A673 (cell line): ENCODE measurements at regions not wholly inside any gene's neighbourhood (a gene's known extent, or its start where the extent isn't known, plus 50 kb on each side); places are given as distances from the start of the nearest gene placed in this dataset.

ENCODE experiments used
- CTCF ChIP-seq: fragments of 300-800, 200-600 bp; sonication (generic); conservative IDR thresholded peaks from 2 replicates; pipeline ENCODE4 v1.5.1; 2017; ENCODE audit warnings: low read depth, mild to moderate bottlenecking, antibody characterized with exemption, low read length, moderate library complexity, mixed read lengths
- EZH2 ChIP-seq: fragments of 200-600 bp; sonication (generic); IDR thresholded peaks from 2 replicates; pipeline ENCODE4 v1.6.1; 2017; ENCODE audit warnings: borderline replicate concordance, low read depth, mild to moderate bottlenecking, mixed read lengths, antibody characterized with exemption, low read length; ENCODE audit not compliant: poor library complexity, severe bottlenecking

DNA sequence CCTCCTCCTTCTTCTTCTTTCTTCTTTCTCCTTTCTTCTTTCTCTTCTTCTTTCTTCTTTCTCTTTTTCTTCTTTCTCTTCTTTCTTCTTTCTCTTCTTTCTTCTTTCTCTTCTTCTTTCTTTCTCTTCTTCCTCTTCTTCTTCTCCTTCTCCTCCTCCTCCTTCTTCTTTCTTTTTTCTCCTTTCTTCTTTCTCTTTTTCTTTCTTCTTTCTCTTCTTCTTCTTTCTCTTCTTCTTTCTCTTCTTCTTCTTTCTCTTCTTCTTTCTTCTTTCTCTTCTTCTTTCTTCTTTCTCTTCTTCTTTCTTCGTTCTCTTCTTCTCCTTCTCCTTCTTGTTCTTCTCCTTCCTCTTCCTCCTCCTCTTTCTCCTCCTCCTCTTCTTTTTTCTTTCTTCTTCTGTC lies 1230.7 kb upstream of the USP15 start:
- TF ChIP-seq CTCF, result no peak
- no peak for TF ChIP-seq EZH2
